Neuron (in vitro differentiated cells): ENCODE measurements at regions not wholly inside any gene's neighbourhood (a gene's known extent, or its start where the extent isn't known, plus 50 kb on each side); places are given as distances from the start of the nearest gene placed in this dataset.

Source experiments
- H2AFZ ChIP-seq: one replicate; pipeline ENCODE4 v1.6.1; 2013; ENCODE audit warnings: low read depth, mild to moderate bottlenecking, inconsistent platforms, low read length, moderate library complexity
- H3K27me3 ChIP-seq: one replicate; pipeline ENCODE4 v1.6.1; 2013; ENCODE audit warnings: low read length; ENCODE audit not compliant: insufficient read depth
- H3K36me3 ChIP-seq: one replicate; pipeline ENCODE4 v1.6.1; 2013; ENCODE audit warnings: low read length; ENCODE audit not compliant: insufficient read depth
- H3K4me1 ChIP-seq: one replicate; pipeline ENCODE4 v1.6.1; 2013; ENCODE audit warnings: low read length; ENCODE audit not compliant: insufficient read depth
- H3K4me3 ChIP-seq: 2 replicates; pipeline ENCODE4 v1.5.1; 2013; ENCODE audit warnings: mild to moderate bottlenecking, low read length, moderate library complexity
- H3K9me3 ChIP-seq: one replicate; pipeline ENCODE4 v1.6.1; 2013; ENCODE audit warnings: low read length

GRCh38 chr10:21263263-21263803 is 262.1 kb downstream of the SKIDA1 start:
- H3K4me3 ChIP-seq = no peak overlapping the region
- no peaks in the 10 kb centered on the region for H3K36me3 ChIP-seq
- H3K4me1 ChIP-seq = peaks cover 26% of the 10 kb centered on the region
- no peaks in the 10 kb centered on the region for H3K9me3 ChIP-seq
- no peak overlapping the region for H2AFZ ChIP-seq
- H3K27me3 ChIP-seq = no peaks in the 10 kb centered on the region

GRCh38 chr10:21261842-21262294 is 263.6 kb downstream of the SKIDA1 start:
- peak overlapping the region; percentile 54 for H2AFZ ChIP-seq
- H3K9me3 ChIP-seq = no peaks in the 10 kb centered on the region
- H3K4me1 ChIP-seq = peaks cover 26% of the 10 kb centered on the region
- no peaks in the 10 kb centered on the region for H3K36me3 ChIP-seq
- H3K27me3 ChIP-seq = no peaks in the 10 kb centered on the region
- H3K4me3 ChIP-seq = peak overlapping the region; percentile 38

- Histone ChIP-seq H3K4me3 (no peak overlapping the region), H3K27me3 (no peaks in the 10 kb centered on the region), H2AFZ (no peak overlapping the region), H3K4me1 (peaks cover 26% of the 10 kb centered on the region), H3K36me3 (no peaks in the 10 kb centered on the region), H3K9me3 (no peaks in the 10 kb centered on the region)
Observed at GRCh38 chr10:21260506-21261149, 264.9 kb downstream of the SKIDA1 start.

DNA sequence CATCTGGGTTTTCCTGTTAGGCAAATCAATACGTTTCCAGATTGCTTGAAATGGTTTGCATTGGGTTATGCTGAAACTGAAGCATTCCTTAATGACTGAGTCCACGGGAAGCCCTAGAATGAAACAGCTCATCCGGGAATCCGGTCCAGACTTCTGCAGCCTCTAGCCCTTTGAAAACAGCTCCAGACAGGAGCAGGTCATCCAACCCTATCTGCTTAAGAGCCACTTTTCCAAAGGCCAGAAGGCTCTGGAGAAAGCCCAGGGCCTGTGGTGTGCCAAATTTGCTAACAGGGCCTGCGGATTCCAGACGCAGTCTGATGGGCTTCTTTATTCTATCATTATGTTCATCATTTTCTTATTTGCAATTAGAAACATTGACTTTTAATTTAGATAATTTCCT is 265.4 kb downstream of the SKIDA1 start:
- Histone ChIP-seq H3K4me1 (peaks cover 26% of the 10 kb centered on the region), H3K4me3 (no peak overlapping the region), H2AFZ (no peak overlapping the region), H3K27me3 (no peaks in the 10 kb centered on the region), H3K36me3 (no peaks in the 10 kb centered on the region), H3K9me3 (no peaks in the 10 kb centered on the region)

DNA sequence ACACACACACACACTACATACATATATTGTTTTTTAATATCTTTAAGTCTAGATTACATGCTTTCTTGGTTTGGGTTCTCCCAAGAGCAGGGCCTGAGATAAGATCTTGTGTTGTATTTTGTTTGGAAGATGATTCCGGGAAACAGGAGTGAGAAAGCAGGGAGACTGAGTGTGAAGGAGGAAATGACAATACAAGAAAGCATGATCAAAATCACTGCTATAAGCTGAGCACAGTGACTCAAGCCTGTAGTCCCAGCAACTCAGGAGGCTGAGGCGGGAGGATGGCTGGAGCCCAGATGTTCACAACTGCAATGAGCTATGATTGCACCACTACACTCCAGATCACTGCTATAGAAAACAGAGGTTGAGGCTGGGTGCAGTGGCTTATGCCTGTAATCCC is 267.6 kb downstream of the SKIDA1 start:
- Histone ChIP-seq H3K36me3 (no peaks in the 10 kb centered on the region), H3K4me3 (no peak overlapping the region), H3K4me1 (peaks cover 24% of the 10 kb centered on the region), H2AFZ (no peak overlapping the region), H3K9me3 (no peaks in the 10 kb centered on the region), H3K27me3 (no peaks in the 10 kb centered on the region)

GRCh38 chr10:21257191-21257590 is 268.3 kb downstream of the SKIDA1 start:
- Histone ChIP-seq H3K4me3 (no peak overlapping the region), H2AFZ (no peak overlapping the region), H3K36me3 (no peaks in the 10 kb centered on the region), H3K4me1 (peaks cover 17% of the 10 kb centered on the region), H3K9me3 (no peaks in the 10 kb centered on the region), H3K27me3 (no peaks in the 10 kb centered on the region)

DNA sequence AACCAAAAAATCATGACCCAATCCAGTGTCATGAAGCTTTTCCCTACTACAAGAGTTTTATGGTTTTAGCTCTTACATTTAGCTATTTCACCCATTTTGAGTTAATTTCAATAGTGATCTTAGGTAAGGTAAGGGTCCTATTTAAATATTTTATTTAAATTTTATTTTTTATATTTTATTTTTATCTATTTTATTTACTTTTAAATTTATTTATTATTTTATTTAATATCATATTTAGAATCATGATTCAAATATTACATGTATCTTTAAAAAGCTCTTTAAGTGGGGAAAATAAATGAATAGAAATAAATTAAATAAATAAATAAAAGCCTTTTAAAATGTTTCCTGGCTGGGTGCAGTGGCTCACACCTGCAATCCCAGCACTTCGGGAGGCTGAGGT is 276.0 kb downstream of the SKIDA1 start:
- Histone ChIP-seq H3K4me3 (no peak overlapping the region), H3K4me1 (no peaks in the 10 kb centered on the region), H2AFZ (no peak overlapping the region), H3K36me3 (no peaks in the 10 kb centered on the region), H3K9me3 (no peaks in the 10 kb centered on the region), H3K27me3 (no peaks in the 10 kb centered on the region)

- H3K4me1 ChIP-seq = no peaks in the 10 kb centered on the region
- no peaks in the 10 kb centered on the region for H3K9me3 ChIP-seq
Observed at GRCh38 chr10:21247592-21247991, 277.9 kb downstream of the SKIDA1 start.

DNA sequence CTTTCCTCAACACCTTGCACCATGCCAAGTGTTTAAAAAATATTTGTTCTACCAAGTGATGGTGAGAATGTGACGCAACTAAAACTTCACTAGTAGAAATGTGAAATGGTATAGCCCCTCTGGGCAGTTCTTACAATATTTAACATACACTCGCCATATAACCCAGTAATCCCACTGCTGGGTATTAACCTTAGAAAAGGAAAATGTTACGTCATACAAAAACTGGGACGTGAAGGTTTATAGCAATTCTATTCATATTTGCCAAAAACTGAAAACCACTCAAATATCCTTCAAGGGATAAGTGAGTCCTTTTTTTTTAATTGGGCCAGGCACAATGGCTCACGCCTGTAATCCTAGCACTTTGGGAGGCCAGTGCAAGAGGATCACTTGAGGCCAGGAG is 279.3 kb downstream of the SKIDA1 start:
- H3K36me3 ChIP-seq = no peaks in the 10 kb centered on the region
- H2AFZ ChIP-seq = no peak overlapping the region
- no peaks in the 10 kb centered on the region for H3K27me3 ChIP-seq
- no peaks in the 10 kb centered on the region for H3K4me1 ChIP-seq
- H3K9me3 ChIP-seq = no peaks in the 10 kb centered on the region
- H3K4me3 ChIP-seq = no peak overlapping the region

More at GRCh38 chr10:21247592-21247991, 277.9 kb downstream of the SKIDA1 start:
- Histone ChIP-seq H3K27me3 (no peaks in the 10 kb centered on the region), H3K4me3 (no peak overlapping the region), H3K36me3 (no peaks in the 10 kb centered on the region), H2AFZ (no peak overlapping the region)

DNA sequence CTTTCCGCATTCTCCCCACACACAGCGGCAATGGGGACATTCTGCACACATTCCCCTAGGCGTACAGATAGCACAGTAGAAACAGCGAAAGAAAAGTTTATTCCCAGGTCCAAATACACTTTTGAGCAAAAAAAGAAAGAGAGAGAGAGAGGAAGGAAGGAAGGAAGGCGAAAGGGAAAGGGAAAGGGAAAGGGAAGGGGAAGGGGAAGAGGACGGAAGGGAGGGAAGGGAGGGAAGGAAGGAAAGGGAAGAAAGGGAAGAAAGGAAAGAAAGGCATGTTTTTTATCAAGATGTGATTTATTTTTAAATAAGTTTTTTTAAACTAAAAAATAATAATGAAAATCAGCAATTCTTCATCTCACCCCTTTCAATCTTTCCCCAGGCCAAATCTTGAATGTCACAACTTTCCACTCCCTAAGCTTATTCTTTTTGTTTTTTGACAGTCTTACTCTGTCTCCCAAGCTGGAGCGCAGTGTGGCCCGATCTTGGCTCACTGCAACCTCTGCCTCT is 281.7 kb downstream of the SKIDA1 start:
- no peaks in the 10 kb centered on the region for H3K36me3 ChIP-seq
- H2AFZ ChIP-seq = no peak overlapping the region
- H3K9me3 ChIP-seq = no peaks in the 10 kb centered on the region
- H3K27me3 ChIP-seq = no peaks in the 10 kb centered on the region
- H3K4me3 ChIP-seq = no peak overlapping the region
- no peaks in the 10 kb centered on the region for H3K4me1 ChIP-seq

GRCh38 chr10:21242915-21243314 is 282.6 kb downstream of the SKIDA1 start:
- H3K9me3 ChIP-seq = no peaks in the 10 kb centered on the region
- H3K4me3 ChIP-seq = no peak overlapping the region
- no peaks in the 10 kb centered on the region for H3K27me3 ChIP-seq
- no peak overlapping the region for H2AFZ ChIP-seq
- H3K36me3 ChIP-seq = no peaks in the 10 kb centered on the region
- no peaks in the 10 kb centered on the region for H3K4me1 ChIP-seq

DNA sequence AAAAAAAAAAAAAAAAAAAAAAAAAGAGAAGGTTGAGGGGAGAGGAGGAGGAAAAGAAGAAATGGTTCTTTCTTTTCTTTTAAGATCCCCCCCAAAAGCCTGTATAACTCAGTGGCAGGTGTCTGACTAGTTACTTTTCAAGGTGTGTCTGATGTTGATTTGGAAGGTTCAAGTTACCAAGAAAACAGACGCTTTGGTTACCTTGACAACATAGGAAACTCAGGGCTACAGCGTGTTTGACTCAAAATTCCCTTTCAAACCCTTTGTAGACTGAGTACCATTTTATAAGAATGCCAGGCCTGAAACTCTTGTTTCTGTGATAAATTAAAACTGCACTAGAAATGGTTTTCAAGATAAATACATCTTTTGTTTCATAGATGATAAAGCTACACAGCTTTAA is 286.8 kb downstream of the SKIDA1 start:
- H2AFZ ChIP-seq = no peak overlapping the region
- H3K9me3 ChIP-seq = no peaks in the 10 kb centered on the region
- no peak overlapping the region for H3K4me3 ChIP-seq
- no peaks in the 10 kb centered on the region for H3K36me3 ChIP-seq
- no peaks in the 10 kb centered on the region for H3K27me3 ChIP-seq
- no peaks in the 10 kb centered on the region for H3K4me1 ChIP-seq

DNA sequence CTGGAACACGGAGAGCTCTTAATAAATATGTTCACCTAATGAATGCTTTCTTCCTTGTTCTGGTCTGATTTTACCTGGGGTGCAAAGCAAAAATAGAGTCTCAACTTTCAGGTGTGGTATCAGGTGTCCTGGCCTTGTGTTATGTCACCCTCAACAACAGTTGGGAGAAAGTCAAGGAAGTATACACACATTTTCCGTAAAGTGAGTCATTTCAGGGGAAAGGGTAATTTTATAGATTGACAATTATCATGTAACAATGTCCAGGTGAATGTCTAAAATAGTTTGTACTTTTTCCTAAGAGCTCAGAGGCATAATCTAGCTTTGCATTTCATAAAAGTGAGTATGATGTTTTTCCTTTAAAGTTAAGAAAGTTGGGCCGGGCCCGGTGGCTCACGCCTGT is 287.4 kb downstream of the SKIDA1 start:
- Histone ChIP-seq H3K4me3 (no peak overlapping the region), H2AFZ (no peak overlapping the region), H3K36me3 (no peaks in the 10 kb centered on the region), H3K4me1 (no peaks in the 10 kb centered on the region), H3K9me3 (no peaks in the 10 kb centered on the region), H3K27me3 (no peaks in the 10 kb centered on the region)

DNA sequence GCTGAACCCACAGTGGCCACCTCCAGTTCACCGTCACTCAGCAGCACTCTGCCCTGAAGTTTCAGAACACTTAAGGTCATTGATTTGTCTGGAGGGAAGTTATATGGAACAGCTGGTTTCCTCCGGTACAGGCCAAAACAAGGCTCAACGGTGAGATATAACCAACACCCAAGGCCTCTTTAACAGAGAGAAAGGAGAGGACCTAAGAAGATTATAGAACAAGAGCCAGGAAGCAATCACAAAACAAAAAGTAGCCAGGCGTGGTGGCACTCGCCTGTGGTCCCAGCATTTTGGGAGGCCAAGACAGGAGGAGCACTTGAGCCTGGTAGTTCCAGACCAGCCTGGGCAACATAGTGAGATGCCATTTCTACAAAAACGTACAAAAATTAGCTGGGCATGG is 290.7 kb downstream of the SKIDA1 start:
- Histone ChIP-seq H3K4me3 (no peak overlapping the region), H3K36me3 (no peaks in the 10 kb centered on the region), H3K4me1 (no peaks in the 10 kb centered on the region), H3K27me3 (no peaks in the 10 kb centered on the region), H3K9me3 (no peaks in the 10 kb centered on the region), H2AFZ (no peak overlapping the region)
